OCI-LY7 (cell line): ENCODE measurements at regions not wholly inside any gene's neighbourhood (a gene's known extent, or its start where the extent isn't known, plus 50 kb on each side); places are given as distances from the start of the nearest gene placed in this dataset.

Experiments used
- BruUV-seq: library from RNA; stranded (reverse); fragments of 400-500 nt; replicated peaks from 2 replicates; lab custom pipeline; 2021; lab: Mats Ljungman, UMichigan
- CTCF ChIA-PET: fragments of 300-600 bp; sonication (Branson Sonifier 250); formaldehyde crosslinking; loops from one replicate; lab custom pipeline; 2022; ENCODE audit warnings: antibody characterized with exemption; ENCODE audit not compliant: unreplicated experiment; lab: Charles Lee
- POLR2A ChIA-PET: fragments of 300-600 bp; sonication (Branson Sonifier 250); formaldehyde crosslinking; loops from one replicate; lab custom pipeline; 2022; ENCODE audit warnings: antibody characterized with exemption; lab: Charles Lee
- DNase-seq: peaks from one replicate; pipeline ENCODE4 v3.0.0-alpha.2; 2015; ENCODE audit warnings: low spot score
- H2AFZ ChIP-seq: fragments of 200-600 bp; sonication (generic), shearing (Covaris generic); 2 replicates; pipeline ENCODE4 v1.6.1; 2014; ENCODE audit warnings: mild to moderate bottlenecking, antibody characterized with exemption, low read length, moderate library complexity
- H3K27ac ChIP-seq: fragments of 200-600 bp; sonication (generic); 2 replicates; pipeline ENCODE4 v1.5.1; 2014; ENCODE audit warnings: mixed run types, low read depth, mild to moderate bottlenecking, moderate library complexity, low read length, inconsistent platforms; ENCODE audit not compliant: poor library complexity, severe bottlenecking
- H3K36me3 ChIP-seq: fragments of 200-600 bp; sonication (generic); 2 replicates; pipeline ENCODE4 v1.6.1; 2014; ENCODE audit warnings: mild to moderate bottlenecking, antibody characterized with exemption, low read length, moderate library complexity, mixed read lengths; ENCODE audit not compliant: insufficient read depth
- H3K4me1 ChIP-seq: fragments of 200-600 bp; sonication (generic); 2 replicates; pipeline ENCODE4 v1.5.1; 2014; ENCODE audit warnings: mild to moderate bottlenecking, low read length; ENCODE audit not compliant: insufficient read depth, poor library complexity, severe bottlenecking
- H3K4me2 ChIP-seq: fragments of 200-600 bp; sonication (generic); 2 replicates; pipeline ENCODE4 v1.6.1; 2014; ENCODE audit warnings: mild to moderate bottlenecking, low read length
- H3K4me3 ChIP-seq: fragments of 200-600 bp; sonication (generic); 2 replicates; pipeline ENCODE4 v1.5.1; 2014; ENCODE audit warnings: mild to moderate bottlenecking, low read depth, low read length; ENCODE audit not compliant: poor library complexity, severe bottlenecking
- H3K79me2 ChIP-seq: fragments of 200-600 bp; sonication (generic); 2 replicates; pipeline ENCODE4 v1.6.1; 2016; ENCODE audit warnings: low read depth, mild to moderate bottlenecking, low read length, moderate library complexity, mixed read lengths; ENCODE audit not compliant: insufficient read depth
- H3K9me2 ChIP-seq: fragments of 200-600 bp; sonication (generic); 2 replicates; pipeline ENCODE4 v1.6.1; 2016; ENCODE audit warnings: mild to moderate bottlenecking, low read length, mixed read lengths; ENCODE audit not compliant: insufficient read depth
- H3K9me3 ChIP-seq: fragments of 200-600 bp; sonication (generic); 2 replicates; pipeline ENCODE4 v1.6.1; 2014; ENCODE audit warnings: mild to moderate bottlenecking, mixed run types, low read length, mixed read lengths
- H4K20me1 ChIP-seq: fragments of 200-600 bp; sonication (generic); 2 replicates; pipeline ENCODE4 v1.6.1; 2014; ENCODE audit warnings: mild to moderate bottlenecking, antibody characterized with exemption, low read length, moderate library complexity, mixed read lengths; ENCODE audit not compliant: insufficient read depth
- CTCF ChIP-seq: fragments of 200-600 bp; sonication (generic); conservative IDR thresholded peaks from 2 replicates; pipeline ENCODE4 v1.5.1; 2014; ENCODE audit warnings: mild to moderate bottlenecking, antibody characterized with exemption, low read length, moderate library complexity, mixed read lengths
- EZH2phosphoT487 ChIP-seq: fragments of 200-600 bp; sonication (generic); IDR thresholded peaks from 2 replicates; pipeline ENCODE4 v1.6.1; 2018; ENCODE audit warnings: low read depth, borderline replicate concordance, mild to moderate bottlenecking, mixed run types, antibody characterized with exemption, low read length, moderate library complexity, mixed read lengths
- intact Hi-C: fragments of 100-400 bp; cut with micrococcal nuclease; formaldehyde crosslinking; loops from one replicate; pipeline ENCODE4 v1.10.0; 2022; ENCODE audit not compliant: unreplicated experiment

- H4K20me1 ChIP-seq = no peaks in the 10 kb centered on the region
- H3K4me2 ChIP-seq = no peak overlapping the region
- no peaks in the 10 kb centered on the region for H3K9me2 ChIP-seq
- no peak overlapping the region for H3K27ac ChIP-seq
- no peaks in the 10 kb centered on the region for H3K9me3 ChIP-seq
- intact Hi-C loops = no loop called here
- BruUV-seq = no TSS peak
- POLR2A ChIA-PET = no interaction called here
- H3K4me1 ChIP-seq = no peaks in the 10 kb centered on the region
- no peak overlapping the region for H2AFZ ChIP-seq
- no peaks in the 10 kb centered on the region for H3K36me3 ChIP-seq
- no peak overlapping the region for H3K4me3 ChIP-seq
- TF ChIP-seq EZH2phosphoT487 = no peak
- TF ChIP-seq CTCF = no peak
- CTCF ChIA-PET = interaction anchor here (0.6 kb wide), 1 partner anchor 461 kb away, joined by 3 read pairs; no protein-coding TSS in a partner anchor
- no peak for DNase-seq
- H3K79me2 ChIP-seq = no peaks in the 10 kb centered on the region
Measured at GRCh38 chr16:72536723-72537435, 364.9 kb upstream of the PMFBP1 start.

- no peak for DNase-seq
- Histone ChIP-seq H3K4me1 (no peaks in the 10 kb centered on the region), H2AFZ (no peak overlapping the region), H4K20me1 (no peaks in the 10 kb centered on the region), H3K36me3 (no peaks in the 10 kb centered on the region), H3K4me3 (no peak overlapping the region), H3K79me2 (no peaks in the 10 kb centered on the region), H3K4me2 (no peak overlapping the region), H3K9me2 (no peaks in the 10 kb centered on the region), H3K27ac (no peak overlapping the region), H3K9me3 (no peaks in the 10 kb centered on the region)
- TF ChIP-seq EZH2phosphoT487 (no peak), CTCF (no peak)
- CTCF ChIA-PET = no interaction called here
- no TSS peak for BruUV-seq
- intact Hi-C loops = no loop called here
- POLR2A ChIA-PET = interaction anchor here (0.7 kb wide), 1 partner anchor 41 kb away, joined by 3 read pairs; no protein-coding TSS in a partner anchor
Measured at GRCh38 chr16:72532906-72533410, 361.0 kb upstream of the PMFBP1 start.

- ChIA-PET POLR2A (interaction anchor here (0.6 kb wide), 1 partner anchor 235 kb away, joined by 3 read pairs; no protein-coding TSS in a partner anchor), CTCF (no interaction called here)
- no TSS peak for BruUV-seq
Measured at GRCh38 chr16:72530434-72530833, 358.5 kb upstream of the PMFBP1 start.

More at GRCh38 chr16:72530434-72530833, 358.5 kb upstream of the PMFBP1 start:
- no peaks in the 10 kb centered on the region for H3K9me3 ChIP-seq
- H3K79me2 ChIP-seq = no peaks in the 10 kb centered on the region
- H3K4me2 ChIP-seq = no peak overlapping the region
- H4K20me1 ChIP-seq = no peaks in the 10 kb centered on the region
- DNase-seq = no peak
- H3K4me1 ChIP-seq = no peaks in the 10 kb centered on the region
- TF ChIP-seq CTCF = no peak
- no peak for TF ChIP-seq EZH2phosphoT487
- no peaks in the 10 kb centered on the region for H3K9me2 ChIP-seq
- H3K36me3 ChIP-seq = no peaks in the 10 kb centered on the region
- H3K27ac ChIP-seq = no peak overlapping the region
- no peak overlapping the region for H3K4me3 ChIP-seq
- no peak overlapping the region for H2AFZ ChIP-seq
- intact Hi-C loops = no loop called here
